Iris pigment epithelial cell (primary cell): ENCODE measurements at regions not wholly inside any gene's neighbourhood (a gene's known extent, or its start where the extent isn't known, plus 50 kb on each side); places are given as distances from the start of the nearest gene placed in this dataset.

Experiments used
- DNase-seq: peaks from one replicate; pipeline ENCODE4 v3.0.0-alpha.2; 2011; ENCODE audit warnings: low read depth

DNA sequence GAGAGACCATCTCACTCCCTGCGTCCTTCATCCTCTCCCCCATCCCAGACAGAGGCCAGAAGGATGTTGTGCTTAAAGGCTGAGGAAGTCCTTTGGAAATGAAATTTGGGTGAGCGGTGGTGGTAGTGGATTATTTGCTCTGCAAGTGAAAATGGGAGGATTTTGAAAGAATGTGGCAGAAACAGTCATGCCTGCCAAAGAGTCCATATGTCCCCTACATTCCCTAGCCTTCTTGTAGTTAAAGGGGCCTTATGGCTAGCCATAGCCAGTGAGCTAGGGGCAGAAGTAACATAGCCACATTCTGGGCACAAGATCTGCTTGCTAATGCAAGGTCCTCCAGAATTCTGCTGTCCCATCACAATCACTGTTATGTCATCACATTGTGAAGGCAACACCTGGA lies 360.2 kb upstream of the TSHZ3 start:
- no peak for DNase-seq

GRCh38 chr19:31715249-31715945 lies 366.2 kb upstream of the TSHZ3 start:
- no peak for DNase-seq

- no peak for DNase-seq
These were observed 367.6 kb upstream of the TSHZ3 start for GRCh38 chr19:31716826-31717225.

- no peak for DNase-seq
These were observed 368.2 kb upstream of the TSHZ3 start for GRCh38 chr19:31717269-31717923.

DNA sequence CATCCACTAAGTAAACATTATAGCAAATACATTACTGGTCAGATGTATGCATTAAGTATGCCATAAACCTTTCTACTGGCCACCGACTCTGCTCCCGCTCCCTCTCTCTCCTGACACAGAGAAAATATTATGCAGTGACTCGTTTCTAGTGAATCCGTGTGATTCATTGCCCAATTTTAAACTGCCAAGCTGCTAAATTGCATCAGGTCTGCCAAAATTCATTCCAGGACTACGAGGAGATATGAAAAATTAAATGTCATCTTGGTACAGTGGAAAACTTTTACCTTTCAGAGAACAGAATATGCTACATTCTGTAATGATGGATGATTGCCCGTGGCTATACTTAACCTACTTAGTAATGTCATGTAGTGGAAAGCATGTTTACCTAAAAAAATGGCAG lies 368.8 kb upstream of the TSHZ3 start:
- DNase-seq, result no peak

DNA sequence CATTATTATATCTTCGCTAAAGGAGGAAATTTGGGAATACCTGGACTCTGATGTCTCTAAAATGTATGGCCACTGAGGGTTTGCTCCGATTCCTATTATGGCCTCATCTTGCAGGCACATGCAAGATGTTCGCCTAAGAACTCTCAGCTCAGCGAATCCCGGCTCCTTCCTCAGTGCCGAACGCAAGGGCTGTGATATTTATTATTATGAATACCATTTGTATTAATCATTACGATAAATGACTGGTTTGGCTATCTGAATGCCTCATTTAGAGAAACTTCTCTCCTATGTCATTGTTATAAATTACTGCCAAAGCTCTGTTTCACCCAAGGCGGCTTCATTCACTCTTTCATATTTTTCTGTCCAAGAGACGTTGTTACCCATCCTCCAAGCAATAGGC lies 369.7 kb upstream of the TSHZ3 start:
- DNase-seq, result no peak

DNA sequence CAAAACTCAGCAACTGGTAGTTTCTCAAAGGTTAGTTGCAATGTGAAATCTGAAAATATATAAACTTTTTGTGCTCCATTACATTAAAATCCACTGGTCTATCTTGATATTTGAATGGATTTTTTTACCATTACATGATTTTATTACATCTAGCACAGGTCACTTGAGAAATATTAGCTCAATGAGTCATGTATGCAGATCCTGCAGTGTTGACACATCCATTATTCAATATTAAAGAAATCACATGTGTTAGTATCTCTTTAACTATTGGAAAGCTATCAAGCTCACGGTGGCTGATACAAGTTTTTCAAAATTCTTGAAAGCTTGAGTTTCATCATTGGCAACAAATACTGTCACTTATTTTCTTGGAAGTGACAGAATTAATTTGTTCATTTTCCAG lies 373.9 kb upstream of the TSHZ3 start:
- DNase-seq, result no peak

- no peak for DNase-seq
These were observed 375.8 kb upstream of the TSHZ3 start for GRCh38 chr19:31725051-31725450.

DNA sequence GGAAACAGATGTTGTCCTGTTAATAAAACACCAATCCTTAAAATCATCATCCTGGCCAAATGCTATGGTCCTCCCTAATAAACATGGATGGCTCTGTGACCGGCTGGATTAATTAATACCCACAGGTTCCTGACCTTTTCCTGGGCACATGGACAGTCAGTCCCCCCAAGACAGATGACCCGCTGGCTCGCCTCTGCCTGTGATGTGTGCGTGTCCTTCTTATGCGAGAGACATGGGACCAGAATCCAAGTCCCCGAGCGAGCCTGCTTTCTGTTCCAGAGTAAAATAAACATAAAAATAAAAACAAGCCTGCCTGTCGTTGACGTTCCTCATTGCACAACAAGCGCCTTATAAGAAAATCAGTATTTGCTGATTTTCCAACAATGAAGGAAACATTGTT lies 378.3 kb upstream of the TSHZ3 start:
- DNase-seq, result no peak

- DNase-seq, result no peak
These were observed 381.0 kb upstream of the TSHZ3 start for GRCh38 chr19:31730270-31730669.

DNA sequence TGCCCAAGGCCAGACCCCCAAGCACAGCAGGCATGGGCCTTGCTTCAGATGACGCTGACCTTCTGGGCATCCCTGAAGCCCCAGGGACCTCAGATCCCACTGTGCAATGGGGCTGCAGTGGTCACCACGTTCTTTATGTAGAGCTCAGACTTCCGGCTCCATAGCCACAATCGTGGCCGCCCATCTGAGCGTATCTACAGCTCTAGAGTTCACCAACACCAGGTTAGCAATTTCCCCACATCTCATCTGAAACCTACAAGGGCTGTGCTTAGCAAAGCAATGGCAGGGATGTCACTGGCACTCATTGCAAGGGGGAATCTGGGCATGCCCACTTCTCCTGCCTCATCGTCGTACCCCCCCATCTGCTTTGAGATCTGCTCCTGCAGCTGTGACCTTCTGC lies 384.4 kb upstream of the TSHZ3 start:
- DNase-seq, result no peak

DNA sequence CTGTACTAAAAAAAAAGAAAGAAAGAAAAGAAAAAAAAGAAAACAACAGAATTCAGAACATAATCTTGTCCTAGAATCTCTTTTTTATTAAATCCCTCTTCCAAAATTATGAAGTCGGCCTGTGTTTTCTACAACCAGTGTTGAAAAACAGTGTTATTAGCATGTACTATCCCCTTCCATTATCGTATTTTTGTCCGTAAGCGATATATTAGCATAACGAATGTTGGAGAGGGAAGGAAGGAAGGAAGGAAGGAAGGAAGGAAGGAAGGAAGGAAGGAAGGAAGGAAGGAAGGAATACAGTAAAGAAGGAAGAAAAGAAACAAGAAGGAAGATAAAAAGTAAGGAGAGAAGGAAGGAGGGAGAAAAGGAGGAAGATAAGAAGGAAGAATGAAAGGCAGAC lies 393.0 kb upstream of the TSHZ3 start:
- no peak for DNase-seq

GRCh38 chr19:31745731-31746130 lies 396.5 kb upstream of the TSHZ3 start:
- no peak for DNase-seq

DNA sequence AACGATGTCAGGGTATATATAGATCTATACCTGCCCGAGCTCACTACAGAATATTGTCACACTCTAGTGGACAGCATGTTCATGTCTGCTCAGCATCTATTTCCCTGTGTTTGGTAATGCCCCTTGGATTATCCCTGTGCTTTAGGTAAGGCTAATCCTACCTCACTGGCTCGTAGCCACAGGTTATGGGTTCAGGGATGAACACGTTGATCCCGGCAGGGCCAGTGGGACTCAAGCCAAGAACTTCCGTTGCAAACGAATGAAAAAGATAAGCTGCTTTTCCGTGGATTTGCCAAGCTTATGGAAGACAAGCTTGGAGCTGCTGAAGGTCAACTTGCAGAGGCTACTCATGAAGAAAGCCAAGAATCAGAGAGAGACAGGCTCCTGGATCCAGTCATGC lies 400.0 kb upstream of the TSHZ3 start:
- DNase-seq, result no peak

GRCh38 chr19:31759359-31759758 lies 410.1 kb upstream of the TSHZ3 start:
- no peak for DNase-seq

GRCh38 chr19:31761281-31761913 lies 412.2 kb upstream of the TSHZ3 start:
- DNase-seq, result no peak

- no peak for DNase-seq
These were observed 421.0 kb upstream of the TSHZ3 start for GRCh38 chr19:31770223-31770622.

DNA sequence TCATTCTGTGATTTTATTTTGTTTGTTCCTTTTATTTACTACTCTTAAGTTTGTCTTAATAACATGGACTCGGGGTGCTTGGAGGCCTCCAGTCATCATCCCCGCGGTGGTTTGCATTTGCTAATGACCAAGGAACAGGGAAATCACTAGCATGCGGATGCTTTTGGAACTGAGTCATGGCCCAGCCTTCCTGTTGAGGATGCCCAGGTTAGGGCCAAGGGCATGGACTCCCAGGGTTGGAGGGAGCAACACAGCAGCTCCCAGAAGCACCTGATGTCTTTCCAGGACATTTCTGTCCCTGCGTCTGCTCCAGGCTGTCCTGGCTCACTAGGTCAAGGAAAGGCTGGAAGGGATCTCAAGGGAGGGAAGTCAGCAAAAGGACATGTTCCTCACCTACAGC lies 423.7 kb upstream of the TSHZ3 start:
- DNase-seq, result no peak

- no peak for DNase-seq
These were observed 432.3 kb upstream of the TSHZ3 start for GRCh38 chr19:31781542-31781941.

- DNase-seq, result no peak
These were observed 434.4 kb upstream of the TSHZ3 start for GRCh38 chr19:31783592-31783991.

GRCh38 chr19:31784671-31785101 lies 435.4 kb upstream of the TSHZ3 start:
- no peak for DNase-seq

- no peak for DNase-seq
These were observed 452.4 kb upstream of the TSHZ3 start for GRCh38 chr19:31801611-31802010.

DNA sequence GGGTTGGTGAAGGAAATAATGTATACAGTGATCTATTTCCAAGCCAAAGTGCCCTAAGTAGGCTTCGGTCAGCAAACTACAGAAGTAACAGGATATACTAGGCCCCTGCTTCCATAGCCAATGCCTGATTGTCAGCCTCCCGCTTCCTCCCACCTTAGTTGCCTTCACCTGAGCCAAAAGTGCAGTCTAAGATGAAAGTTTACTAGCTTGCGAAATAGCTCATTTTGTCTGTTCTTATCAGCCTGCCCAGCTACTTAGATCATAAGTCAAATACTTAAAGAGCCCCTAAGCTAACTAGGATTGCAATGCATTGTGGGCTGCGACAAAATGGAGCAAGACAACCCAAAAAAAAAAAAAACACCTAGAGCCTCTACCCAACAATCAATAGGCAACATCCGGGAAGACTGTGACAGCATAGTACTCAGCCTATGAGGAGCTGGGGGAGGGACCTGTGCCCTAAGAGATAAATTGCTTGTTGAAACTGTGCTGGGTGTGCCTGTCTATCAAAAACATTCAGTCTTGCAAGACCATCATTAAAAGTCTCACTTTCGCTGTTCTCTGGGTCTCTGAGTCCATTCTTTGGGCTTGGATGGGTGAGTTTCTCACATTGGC lies 454.7 kb upstream of the TSHZ3 start:
- no peak for DNase-seq
